ENCODE measurements at regions not wholly inside any gene's neighbourhood (a gene's known extent, or its start where the extent isn't known, plus 50 kb on each side); places are given as distances from the start of the nearest gene placed in this dataset.

GRCh38 chr18:28805491-28805890, 628.6 kb upstream of the CDH2 start:
- DNase-seq (ENCODE audit: low read depth, low spot score) (no peak), FAIRE-seq (peak; percentile 67)

GRCh38 chr18:28804512-28805202, 627.7 kb upstream of the CDH2 start:
- Histone ChIP-seq H3K9me1 (ENCODE audit: control insufficient read depth, extremely low read depth, insufficient read depth, low read length) (no peaks in the 10 kb centered on the region), H3K4me3 (ENCODE audit: control insufficient read depth in 2 of 3, extremely low read depth in 1 of 3, insufficient read depth in 2 of 3, low read depth in 1 of 3, low read length in 3 of 3) (no peak overlapping the region), H3K79me2 (ENCODE audit: control insufficient read depth, insufficient read depth, low read length) (no peaks in the 10 kb centered on the region), H3K9ac (ENCODE audit: control insufficient read depth, extremely low read depth, insufficient read depth, low read length) (no peak overlapping the region), H3K27me3 (ENCODE audit: control insufficient read depth, extremely low read depth, insufficient read depth, low read length) (no peaks in the 10 kb centered on the region), H3K27ac (ENCODE audit: control insufficient read depth, insufficient read depth, low read length) (no peak overlapping the region), H3K9me3 (ENCODE audit: control insufficient read depth, low read depth, low read length) (no peaks in the 10 kb centered on the region), H4K20me1 (ENCODE audit: control insufficient read depth, extremely low read depth, insufficient read depth, low read length) (no peaks in the 10 kb centered on the region), H3K4me1 (ENCODE audit: control insufficient read depth, extremely low read depth, insufficient read depth, low read length) (peaks cover 16% of the 10 kb centered on the region), H2AFZ (ENCODE audit: control insufficient read depth, low read length) (no peak overlapping the region), H3K36me3 (ENCODE audit: control insufficient read depth in 2 of 2, extremely low read depth in 1 of 2, insufficient read depth in 2 of 2, low read length in 2 of 2) (no peaks in the 10 kb centered on the region), H3K4me2 (ENCODE audit: control insufficient read depth, extremely low read depth, insufficient read depth, low read depth, low read length) (no peak overlapping the region)
- FAIRE-seq (no peak), DNase-seq (ENCODE audit: low read depth, low spot score) (no peak)
- dilution Hi-C loops (cut with MboI; ENCODE audit: extremely low pct_ligation_motif_present, low sequenced_read_pairs) = no loop called here
- no peak for TF ChIP-seq CTCF (optimal IDR thresholded peaks at IDR 0.05 in 1 of 3, IDR thresholded peaks at IDR 0.05 in 1 of 3, conservative IDR thresholded peaks at IDR 0.05 in 1 of 3; ENCODE audit: extremely low read depth in 1 of 3, insufficient read depth in 2 of 3, low read length in 3 of 3)
- TF ChIP-seq EZH2 (IDR thresholded peaks at IDR 0.05; ENCODE audit: low read length) = no peak

More at GRCh38 chr18:28805491-28805890, 628.6 kb upstream of the CDH2 start:
- no peaks in the 10 kb centered on the region for H3K9me1 ChIP-seq (ENCODE audit: control insufficient read depth, extremely low read depth, insufficient read depth, low read length)
- no peak overlapping the region for H3K4me3 ChIP-seq (ENCODE audit: control insufficient read depth in 2 of 3, extremely low read depth in 1 of 3, insufficient read depth in 2 of 3, low read depth in 1 of 3, low read length in 3 of 3)
- dilution Hi-C loops (cut with MboI; ENCODE audit: extremely low pct_ligation_motif_present, low sequenced_read_pairs) = no loop called here
- no peaks in the 10 kb centered on the region for H4K20me1 ChIP-seq (ENCODE audit: control insufficient read depth, extremely low read depth, insufficient read depth, low read length)
- H3K9me3 ChIP-seq (ENCODE audit: control insufficient read depth, low read depth, low read length) = no peaks in the 10 kb centered on the region
- peaks cover 16% of the 10 kb centered on the region for H3K4me1 ChIP-seq (ENCODE audit: control insufficient read depth, extremely low read depth, insufficient read depth, low read length)
- no peaks in the 10 kb centered on the region for H3K79me2 ChIP-seq (ENCODE audit: control insufficient read depth, insufficient read depth, low read length)
- no peak overlapping the region for H3K27ac ChIP-seq (ENCODE audit: control insufficient read depth, insufficient read depth, low read length)
- H2AFZ ChIP-seq (ENCODE audit: control insufficient read depth, low read length) = no peak overlapping the region
- TF ChIP-seq EZH2 (IDR thresholded peaks at IDR 0.05; ENCODE audit: low read length) (no peak), CTCF (optimal IDR thresholded peaks at IDR 0.05 in 1 of 3, IDR thresholded peaks at IDR 0.05 in 1 of 3, conservative IDR thresholded peaks at IDR 0.05 in 1 of 3; ENCODE audit: extremely low read depth in 1 of 3, insufficient read depth in 2 of 3, low read length in 3 of 3) (no peak)
- no peak overlapping the region for H3K4me2 ChIP-seq (ENCODE audit: control insufficient read depth, extremely low read depth, insufficient read depth, low read depth, low read length)
- no peak overlapping the region for H3K9ac ChIP-seq (ENCODE audit: control insufficient read depth, extremely low read depth, insufficient read depth, low read length)
- no peaks in the 10 kb centered on the region for H3K27me3 ChIP-seq (ENCODE audit: control insufficient read depth, extremely low read depth, insufficient read depth, low read length)
- H3K36me3 ChIP-seq (ENCODE audit: control insufficient read depth in 2 of 2, extremely low read depth in 1 of 2, insufficient read depth in 2 of 2, low read length in 2 of 2) = no peaks in the 10 kb centered on the region

Data from keratinocyte (primary cell).